GM18511 (cell line): ENCODE measurements at regions not wholly inside any gene's neighbourhood (a gene's known extent, or its start where the extent isn't known, plus 50 kb on each side); places are given as distances from the start of the nearest gene placed in this dataset.

Source experiments
- ATAC-seq: cut with Tn5 transposase; IDR thresholded peaks from one replicate; pipeline ENCODE4 v1.9.1; 2021; ENCODE audit warnings: mild to moderate bottlenecking, moderate library complexity; ENCODE audit not compliant: unreplicated experiment

DNA sequence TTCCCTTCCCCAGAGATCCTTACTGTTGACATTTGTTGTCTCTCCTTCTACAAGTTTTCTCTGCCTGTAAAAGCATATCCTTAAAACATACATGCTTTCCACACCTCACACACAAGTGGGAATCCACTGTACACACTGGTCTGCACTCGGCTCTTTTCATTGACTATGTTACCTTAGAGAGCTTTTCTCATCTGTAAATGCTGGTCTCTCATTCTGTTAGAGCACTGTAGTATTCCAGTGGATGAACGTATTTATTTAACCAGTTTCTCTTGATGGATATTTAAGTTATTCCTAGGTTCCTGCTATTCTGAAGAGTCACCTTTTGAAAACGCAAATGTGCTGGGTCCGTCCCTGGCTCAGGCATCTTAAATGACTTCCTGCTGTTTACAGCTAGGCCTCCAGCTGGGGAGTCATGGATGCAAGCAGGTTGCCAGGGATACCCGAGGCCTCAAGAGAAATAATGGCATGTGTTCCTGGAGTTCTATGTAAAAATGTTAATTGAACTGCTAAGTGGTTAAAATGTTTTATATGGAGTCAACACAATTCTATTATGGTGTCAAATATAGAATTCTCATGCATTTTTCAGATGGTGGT is 61.1 kb upstream of the TGM3 start:
- no peak for ATAC-seq

DNA sequence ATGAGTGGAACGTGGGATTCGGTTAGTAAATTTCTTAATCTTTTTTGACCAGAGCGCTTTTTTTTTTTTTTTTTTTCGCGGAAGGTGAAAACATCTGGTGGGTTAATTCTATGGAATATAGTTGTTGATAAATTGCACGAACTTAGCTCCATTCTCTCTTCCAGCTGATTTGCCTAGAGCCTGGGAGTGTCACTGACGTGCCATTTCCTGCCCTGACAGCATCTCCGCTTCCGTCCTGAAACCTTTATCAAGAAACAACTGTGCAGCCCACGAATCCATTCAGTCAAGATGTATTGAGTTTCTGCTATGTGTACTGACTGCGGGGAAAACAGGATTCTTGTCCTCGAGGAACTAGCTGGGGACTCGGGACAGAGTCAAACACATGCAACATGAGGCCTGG is 59.5 kb upstream of the TGM3 start:
- no peak for ATAC-seq

DNA sequence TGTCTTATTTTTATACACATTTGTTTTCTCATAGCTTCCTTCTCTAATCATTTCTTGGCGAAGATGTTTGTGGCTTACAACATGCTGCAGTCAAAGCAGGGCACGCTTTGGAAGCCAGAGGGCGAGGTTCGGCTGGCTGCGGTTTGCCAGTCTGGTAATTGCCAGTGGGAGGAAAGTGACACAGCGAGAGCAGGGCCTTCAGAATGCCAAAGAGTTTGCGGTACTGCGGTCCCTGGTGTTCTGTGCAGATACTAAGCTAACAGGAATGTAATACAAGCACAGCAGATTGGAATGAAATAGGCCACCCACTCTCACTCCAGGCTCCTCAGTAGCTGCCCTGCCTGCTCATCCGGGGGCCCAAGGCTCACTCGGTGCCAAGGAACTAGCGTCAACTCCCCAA is 58.7 kb upstream of the TGM3 start:
- ATAC-seq, result no peak

DNA sequence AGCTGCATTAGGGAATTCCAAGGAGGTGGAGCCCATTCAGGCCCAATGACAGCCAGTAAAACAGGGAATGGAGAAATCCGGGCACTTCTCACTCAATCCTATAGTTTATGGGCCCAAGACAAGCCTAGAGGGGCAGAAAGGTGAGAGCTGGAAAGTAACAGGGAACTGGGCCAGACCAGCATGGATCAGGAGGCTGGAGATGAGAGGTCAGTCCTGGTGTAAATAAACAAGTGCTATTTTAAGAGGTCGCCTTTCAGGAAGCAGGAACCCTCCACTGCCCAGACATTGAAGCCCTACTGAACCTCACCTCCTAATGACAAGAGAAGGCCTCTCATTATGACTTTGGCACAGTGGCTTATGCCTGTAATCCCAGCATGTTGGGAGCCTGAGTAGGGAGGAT is 57.2 kb upstream of the TGM3 start:
- no peak for ATAC-seq

DNA sequence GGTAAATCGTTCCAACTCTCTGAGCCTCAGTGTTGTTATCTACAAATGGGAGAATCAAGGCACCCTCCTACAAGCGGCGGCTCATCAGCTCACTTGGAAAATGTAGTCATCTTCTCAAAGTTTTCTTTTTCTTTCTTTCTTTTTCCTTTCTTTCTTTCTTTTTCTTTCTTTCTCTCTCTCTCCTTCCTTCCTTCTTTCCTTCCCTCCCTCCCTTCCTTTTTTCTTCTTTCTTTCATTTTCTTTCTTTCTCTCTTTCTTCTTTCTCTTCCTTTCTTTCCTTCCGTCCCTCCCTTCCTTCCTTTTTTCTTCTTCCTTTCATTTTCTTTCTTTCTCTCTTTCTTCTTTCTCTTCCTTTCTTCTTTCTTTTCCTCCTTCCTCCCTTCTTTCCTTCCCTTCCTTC is 55.0 kb upstream of the TGM3 start:
- no peak for ATAC-seq

DNA sequence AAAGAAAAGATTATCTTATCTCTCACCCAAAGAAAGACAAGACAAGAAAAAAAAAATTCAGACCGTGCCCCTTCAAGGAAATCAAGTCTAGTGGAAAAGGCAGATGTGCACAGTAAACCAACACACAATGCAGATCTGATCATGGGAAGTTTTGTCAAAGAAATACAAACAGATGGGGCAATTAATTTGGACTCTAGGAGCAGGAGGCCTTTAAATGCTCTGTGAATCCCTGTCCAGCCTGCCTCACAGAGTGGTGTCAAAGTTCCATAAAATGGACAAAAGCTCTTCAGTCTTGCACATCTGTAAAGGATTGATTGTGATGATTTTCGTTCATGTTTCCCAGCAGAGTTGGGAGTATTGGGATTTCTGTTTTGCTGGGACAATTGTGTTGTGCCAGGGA is 53.1 kb upstream of the TGM3 start:
- ATAC-seq, result no peak

DNA sequence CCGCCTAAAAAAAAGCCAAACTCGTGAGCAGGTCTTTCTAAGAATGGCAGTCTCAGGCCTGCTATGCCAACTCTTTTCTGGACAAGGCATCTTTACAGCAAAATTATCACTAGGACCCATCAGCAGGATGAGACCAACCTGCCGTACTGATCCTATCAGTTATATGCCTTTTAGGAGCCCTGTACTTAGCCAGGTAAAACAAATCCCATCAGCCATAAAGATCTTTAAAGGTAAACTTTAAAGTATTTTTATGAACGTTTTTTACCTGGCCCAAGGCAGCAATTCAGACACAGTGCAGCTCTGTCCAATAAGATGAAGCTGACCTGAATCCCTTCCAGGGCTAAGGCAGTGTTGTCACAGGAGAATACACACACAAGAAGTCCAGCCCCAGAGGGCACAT is 51.3 kb upstream of the TGM3 start:
- ATAC-seq, result no peak

DNA sequence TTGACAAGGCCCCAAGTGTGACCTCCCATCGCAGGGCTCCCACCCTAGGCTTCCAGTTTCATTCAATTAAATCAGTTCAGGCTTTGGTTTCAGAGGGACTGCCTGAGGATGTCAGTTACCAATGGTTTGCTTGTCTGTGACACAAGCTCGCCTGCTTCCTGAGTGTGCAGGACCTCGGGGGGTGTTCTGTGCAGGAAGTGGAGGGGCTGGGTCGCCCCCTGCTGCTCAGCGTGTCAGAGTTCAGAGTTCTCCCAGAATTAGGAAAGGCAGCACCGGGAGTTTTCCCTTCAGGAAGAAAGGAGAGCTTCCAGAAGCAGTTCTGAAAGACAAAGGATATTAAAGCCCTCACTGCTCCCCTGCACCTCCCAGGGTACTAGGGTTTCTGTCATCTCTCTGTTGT is 50.8 kb upstream of the TGM3 start:
- no peak for ATAC-seq

DNA sequence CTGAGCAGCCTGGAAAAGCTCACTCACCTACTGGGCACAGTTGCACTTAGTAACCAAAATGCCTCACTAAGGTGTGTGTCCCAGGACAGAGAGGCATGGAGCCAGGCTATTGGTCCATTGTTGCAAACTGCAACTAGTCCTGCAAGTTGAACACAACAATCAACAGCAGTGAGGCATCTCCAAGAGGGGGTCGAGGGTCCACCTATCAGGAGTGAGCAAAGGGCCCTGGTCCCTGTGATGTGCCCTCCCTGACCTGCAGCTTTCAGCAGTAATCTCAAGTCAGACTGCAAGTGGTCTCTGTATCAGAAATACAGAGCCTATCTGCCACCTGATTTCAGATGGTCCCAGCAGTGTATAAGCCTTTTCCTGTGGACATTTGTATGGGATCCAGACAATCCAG is 50.2 kb upstream of the TGM3 start:
- ATAC-seq, result no peak
